Islet precursor cell (in vitro differentiated cells): ENCODE measurements at regions not wholly inside any gene's neighbourhood (a gene's known extent, or its start where the extent isn't known, plus 50 kb on each side); places are given as distances from the start of the nearest gene placed in this dataset.

Experiments
- DNase-seq: peaks from one replicate; pipeline ENCODE4 v3.0.0-alpha.2; 2018

- no peak for DNase-seq
Observed at GRCh38 chr16:86202267-86202666, 303.3 kb downstream of the IRF8 start.

- DNase-seq, result no peak
Observed at GRCh38 chr16:86202760-86203426, 303.9 kb downstream of the IRF8 start.

- DNase-seq, result no peak
Observed at GRCh38 chr16:86203557-86204275, 304.8 kb downstream of the IRF8 start.

- DNase-seq, result no peak
Observed at GRCh38 chr16:86205521-86206245, 304.6 kb upstream of the FOXF1 start.

GRCh38 chr16:86207350-86207749 lies 303.0 kb upstream of the FOXF1 start:
- no peak for DNase-seq

DNA sequence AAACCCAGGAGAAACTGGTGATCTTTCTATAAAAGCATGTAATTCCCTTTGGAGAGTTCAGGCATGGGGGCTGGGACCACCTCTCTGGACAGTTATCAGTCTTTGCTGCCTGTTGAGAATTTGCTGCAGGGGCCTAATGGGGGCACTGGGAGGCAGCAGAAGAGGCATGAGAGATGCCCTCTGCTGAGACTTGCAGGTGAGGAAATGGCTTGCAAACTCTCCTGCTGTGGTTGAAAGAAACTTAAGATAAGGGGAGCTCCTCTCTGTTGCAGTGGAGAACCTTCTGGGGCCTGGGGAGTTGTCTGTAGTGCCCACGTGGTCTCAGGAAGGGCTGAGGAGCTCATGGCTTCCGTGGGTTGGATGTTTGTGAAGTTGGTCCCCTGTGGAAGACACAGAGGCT lies 301.1 kb upstream of the FOXF1 start:
- no peak for DNase-seq

DNA sequence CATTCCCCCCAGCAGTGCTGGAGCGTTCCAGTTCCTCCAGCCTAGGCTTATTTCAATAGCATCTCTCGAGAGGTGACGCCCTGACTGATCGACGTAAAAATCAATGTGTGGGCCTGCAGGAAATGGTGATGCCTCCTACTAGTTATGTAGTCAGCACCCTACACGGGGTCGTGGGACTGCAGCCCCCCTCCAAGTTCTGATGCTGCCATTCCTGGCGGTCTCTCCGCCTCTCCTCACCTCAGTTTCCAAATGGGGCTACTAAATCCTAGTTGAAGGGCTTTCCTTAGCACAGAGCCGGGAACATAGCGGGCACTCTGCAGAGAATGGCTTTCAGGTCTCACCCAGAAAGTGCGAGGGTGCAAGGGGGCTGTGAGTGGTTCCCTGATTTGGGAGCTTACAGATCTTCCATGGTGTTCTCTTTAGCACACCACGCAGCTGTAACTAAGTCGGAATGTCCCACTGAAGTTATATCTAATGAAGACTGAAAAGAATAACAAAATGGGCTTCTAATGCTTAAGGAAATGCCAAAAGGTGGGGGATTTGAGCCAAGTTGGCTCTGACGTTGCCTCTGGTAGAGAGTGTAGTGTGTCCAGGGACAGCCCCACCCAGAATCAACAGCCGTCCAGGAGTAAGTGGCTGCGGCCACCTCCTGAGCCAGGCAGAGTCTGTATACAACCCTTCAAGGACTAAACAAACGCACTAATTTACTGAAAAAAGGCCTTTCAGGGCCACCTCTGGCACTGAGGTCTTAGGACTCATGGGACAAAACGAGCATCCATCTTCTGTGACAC lies 299.7 kb upstream of the FOXF1 start:
- no peak for DNase-seq

- no peak for DNase-seq
Observed at GRCh38 chr16:86211265-86211664, 299.1 kb upstream of the FOXF1 start.

DNA sequence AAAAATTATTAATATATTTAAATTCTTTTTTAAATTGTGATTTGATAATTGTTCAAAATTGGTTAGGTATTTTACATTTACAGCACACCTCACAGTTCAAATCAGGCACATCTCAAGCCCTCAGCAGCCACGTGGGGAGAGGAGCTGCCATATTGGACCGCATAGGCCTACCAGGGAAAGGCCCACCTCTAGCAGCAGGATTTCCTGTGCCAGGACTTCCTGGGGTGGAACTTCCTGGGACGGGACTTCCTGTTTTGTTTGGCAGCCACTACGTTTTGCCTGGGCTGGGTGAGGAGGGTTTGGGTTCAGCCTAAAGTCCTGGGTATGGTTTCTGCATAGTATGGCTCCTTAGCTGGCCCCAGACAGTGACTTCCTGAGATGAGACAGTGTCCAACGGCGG lies 298.5 kb upstream of the FOXF1 start:
- no peak for DNase-seq

DNA sequence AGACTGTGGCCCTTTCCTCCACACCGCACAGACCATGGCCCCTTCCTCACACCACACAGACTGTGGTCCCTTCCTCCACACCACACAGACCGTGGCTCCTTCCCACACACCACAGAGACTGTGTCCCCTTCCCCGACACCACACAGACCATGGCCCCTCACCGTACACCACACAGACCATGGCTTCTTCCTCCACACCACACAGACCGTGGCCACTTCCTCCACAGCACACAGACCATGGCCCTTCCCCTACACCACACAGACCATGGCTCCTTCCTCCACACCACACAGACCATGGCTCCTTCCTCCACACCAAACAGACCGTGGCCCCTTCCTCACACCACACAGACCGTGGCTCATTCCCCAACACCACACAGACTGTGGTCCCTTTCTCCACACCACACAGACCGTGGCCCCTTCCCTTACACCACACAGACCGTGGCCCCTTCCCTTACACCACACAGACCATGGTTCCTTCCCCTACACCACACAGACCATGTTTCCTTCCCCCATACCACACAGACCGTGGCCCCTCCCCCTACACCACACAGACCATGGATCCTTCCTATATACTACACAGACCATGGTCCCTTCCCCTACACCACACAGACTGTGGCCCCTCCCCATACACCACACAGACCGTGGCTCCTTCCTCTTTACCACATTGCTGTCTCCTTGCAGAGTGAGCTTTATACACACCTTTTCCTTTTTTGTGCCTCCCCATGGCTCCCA lies 297.5 kb upstream of the FOXF1 start:
- no peak for DNase-seq

DNA sequence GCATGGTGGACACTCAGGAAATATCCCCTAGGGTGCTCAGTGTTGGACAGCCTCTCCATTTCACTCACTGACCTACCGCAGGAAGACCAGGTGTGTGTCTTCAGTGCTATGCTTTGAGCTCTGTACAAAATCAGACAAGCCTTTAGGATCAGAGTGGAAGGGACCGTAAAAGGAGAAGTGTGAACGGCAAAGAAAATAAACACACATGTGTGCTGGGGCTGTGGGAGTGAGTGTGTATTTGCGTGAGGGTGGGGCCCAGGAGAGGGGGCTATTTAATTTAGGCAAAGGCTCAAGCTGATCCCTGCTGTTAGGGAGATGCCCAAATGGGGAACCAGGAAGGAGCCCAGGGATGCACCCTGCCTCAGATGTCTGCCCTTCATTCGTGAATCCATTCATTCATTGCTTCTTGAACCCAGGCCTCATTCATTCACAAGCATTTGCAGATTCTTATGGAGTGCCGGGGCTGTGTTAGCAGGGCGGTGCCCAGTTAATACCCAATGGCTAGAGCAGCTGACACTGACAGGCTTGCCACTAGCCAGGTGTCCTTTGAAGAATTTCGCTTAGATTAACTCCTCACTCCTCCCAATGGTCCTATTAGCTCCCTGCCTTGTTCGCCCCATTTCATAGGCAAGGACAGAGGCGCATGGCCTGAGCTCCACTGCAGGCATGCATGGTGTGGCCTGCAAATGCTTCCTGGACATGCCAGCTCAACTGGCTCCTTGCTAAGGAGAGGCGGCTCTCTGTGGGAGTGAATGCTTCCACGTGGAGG lies 296.7 kb upstream of the FOXF1 start:
- no peak for DNase-seq

- DNase-seq, result no peak
Observed at GRCh38 chr16:86214326-86215232, 295.7 kb upstream of the FOXF1 start.

GRCh38 chr16:86215233-86215978 lies 294.9 kb upstream of the FOXF1 start:
- no peak for DNase-seq

GRCh38 chr16:86215979-86216585 lies 294.2 kb upstream of the FOXF1 start:
- no peak for DNase-seq

DNA sequence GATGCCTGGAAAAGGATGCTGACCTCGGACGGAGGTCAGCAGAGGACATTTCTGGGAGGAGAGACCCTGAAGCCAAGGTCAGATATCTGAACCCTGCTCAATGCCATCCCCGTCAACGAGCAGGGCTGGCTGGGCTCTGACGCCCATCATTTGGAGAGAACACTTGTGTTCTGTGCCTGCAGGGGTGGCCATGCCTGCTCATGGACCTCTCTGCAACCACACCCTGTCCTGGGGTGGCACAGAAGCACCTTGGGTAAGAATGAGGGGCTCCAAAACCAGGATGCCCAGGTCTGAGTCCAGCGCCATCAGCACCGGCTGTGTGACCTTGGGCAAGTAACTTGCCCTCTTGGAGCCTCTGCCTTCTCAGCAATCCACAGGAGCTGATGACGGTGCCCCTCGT lies 293.7 kb upstream of the FOXF1 start:
- no peak for DNase-seq

DNA sequence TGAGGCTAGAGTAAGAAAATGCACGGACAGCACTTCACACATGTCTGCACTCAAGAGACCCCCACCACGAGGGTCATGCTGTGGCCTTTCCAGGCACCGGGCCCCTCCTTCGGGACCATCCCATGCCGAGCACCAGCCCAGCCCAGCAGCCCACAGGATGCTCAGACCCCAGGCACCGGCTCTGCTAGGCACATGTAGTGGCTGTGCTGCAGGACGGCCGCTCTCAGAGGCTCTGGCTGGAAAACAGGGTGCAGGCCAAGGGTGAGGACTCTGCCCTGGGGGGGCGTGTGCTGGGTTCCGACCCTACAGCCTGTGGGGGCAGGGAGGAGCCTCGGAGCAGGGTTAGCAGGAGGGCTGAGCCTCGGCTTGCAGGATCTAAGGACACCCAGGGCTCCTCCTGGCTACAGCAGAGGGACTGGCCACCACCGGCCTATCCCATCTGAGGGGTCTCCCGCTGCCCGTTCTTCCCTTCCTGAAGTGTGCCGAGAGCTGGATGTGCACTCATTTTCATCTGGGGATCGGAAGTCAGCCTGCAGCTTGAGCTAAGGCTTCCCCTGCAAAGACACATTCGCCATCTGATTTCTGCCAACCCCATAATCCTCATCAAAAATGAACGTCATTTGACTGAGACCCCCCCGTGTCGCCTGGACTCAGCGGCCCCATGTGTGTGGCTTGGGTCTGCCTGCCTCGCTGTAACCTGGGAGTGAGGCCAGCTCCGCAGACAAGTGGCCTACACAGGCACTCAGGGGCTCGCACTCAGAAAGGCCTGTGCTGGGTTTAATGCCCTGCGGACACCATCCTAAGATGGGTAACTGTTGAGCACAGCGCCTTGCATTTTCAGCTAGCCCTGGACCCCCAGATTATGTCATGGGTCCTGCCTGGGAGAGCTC lies 293.1 kb upstream of the FOXF1 start:
- DNase-seq, result no peak

GRCh38 chr16:86217891-86218270 lies 292.4 kb upstream of the FOXF1 start:
- no peak for DNase-seq

GRCh38 chr16:86218479-86219170 lies 291.7 kb upstream of the FOXF1 start:
- DNase-seq, result no peak
